WERI-Rb-1 (cell line): ENCODE measurements at regions not wholly inside any gene's neighbourhood (a gene's known extent, or its start where the extent isn't known, plus 50 kb on each side); places are given as distances from the start of the nearest gene placed in this dataset.

Source experiments
- DNase-seq: peaks from one replicate; pipeline ENCODE4 v3.0.0-alpha.2; 2020
- H3K27ac ChIP-seq: fragments of 250-450 bp; sonication (Bioruptor Pico); 2 replicates; pipeline ENCODE4 v1.5.1; 2020; ENCODE audit warnings: mild to moderate bottlenecking, moderate library complexity
- H3K27me3 ChIP-seq: fragments of 250-450 bp; sonication (Bioruptor Pico); 2 replicates; pipeline ENCODE4 v1.5.1; 2021; ENCODE audit warnings: mild to moderate bottlenecking, low read depth, moderate library complexity; ENCODE audit not compliant: insufficient read depth, severe bottlenecking
- H3K36me3 ChIP-seq: fragments of 250-450 bp; sonication (Bioruptor Pico); 2 replicates; pipeline ENCODE4 v1.5.1; 2020; ENCODE audit warnings: mild to moderate bottlenecking, moderate library complexity
- H3K4me3 ChIP-seq: 2 replicates; pipeline ENCODE4 v1.5.1; 2011; ENCODE audit warnings: low read depth, mild to moderate bottlenecking, control low read depth, low read length
- H3K9me3 ChIP-seq: fragments of 250-450 bp; sonication (Bioruptor Pico); 2 replicates; pipeline ENCODE4 v1.5.1; 2021; ENCODE audit warnings: mild to moderate bottlenecking, moderate library complexity; ENCODE audit not compliant: severe bottlenecking
- CTCF ChIP-seq: IDR thresholded peaks from 2 replicates; pipeline ENCODE4 v1.5.1; 2011; ENCODE audit warnings: low read depth, mild to moderate bottlenecking, control low read depth, inconsistent platforms, low read length

- no peak overlapping the region for H3K27ac ChIP-seq
- no peaks in the 10 kb centered on the region for H3K9me3 ChIP-seq
- no peak for DNase-seq
- H3K27me3 ChIP-seq: no peaks in the 10 kb centered on the region
- H3K36me3 ChIP-seq: no peaks in the 10 kb centered on the region
- no peak for TF ChIP-seq CTCF
- H3K4me3 ChIP-seq: no peak overlapping the region
These were observed 132.5 kb upstream of the KIRREL3 start for GRCh38 chr11:127133061-127133460.

- DNase-seq: no peak
- H3K27ac ChIP-seq: no peak overlapping the region
- no peak overlapping the region for H3K4me3 ChIP-seq
- TF ChIP-seq CTCF: no peak
- H3K9me3 ChIP-seq: no peaks in the 10 kb centered on the region
- H3K27me3 ChIP-seq: no peaks in the 10 kb centered on the region
- no peaks in the 10 kb centered on the region for H3K36me3 ChIP-seq
These were observed 129.8 kb upstream of the KIRREL3 start for GRCh38 chr11:127130321-127130720.

- Histone ChIP-seq H3K36me3 (no peaks in the 10 kb centered on the region), H3K9me3 (no peaks in the 10 kb centered on the region), H3K27ac (no peak overlapping the region), H3K4me3 (no peak overlapping the region), H3K27me3 (no peaks in the 10 kb centered on the region)
- no peak for DNase-seq
- TF ChIP-seq CTCF: no peak
These were observed 126.4 kb upstream of the KIRREL3 start for GRCh38 chr11:127126986-127127385.

- DNase-seq: no peak
- H3K9me3 ChIP-seq: no peaks in the 10 kb centered on the region
- H3K4me3 ChIP-seq: no peak overlapping the region
- H3K36me3 ChIP-seq: no peaks in the 10 kb centered on the region
- TF ChIP-seq CTCF: no peak
- H3K27ac ChIP-seq: no peak overlapping the region
- no peaks in the 10 kb centered on the region for H3K27me3 ChIP-seq
These were observed 118.8 kb upstream of the KIRREL3 start for GRCh38 chr11:127119356-127119755.

GRCh38 chr11:127118811-127119210 is 118.2 kb upstream of the KIRREL3 start:
- Histone ChIP-seq H3K4me3 (no peak overlapping the region), H3K36me3 (no peaks in the 10 kb centered on the region), H3K9me3 (no peaks in the 10 kb centered on the region), H3K27me3 (no peaks in the 10 kb centered on the region), H3K27ac (no peak overlapping the region)
- TF ChIP-seq CTCF: no peak
- no peak for DNase-seq

- TF ChIP-seq CTCF: no peak
- H3K27me3 ChIP-seq: no peaks in the 10 kb centered on the region
These were observed 116.7 kb upstream of the KIRREL3 start for GRCh38 chr11:127117231-127117739.

More at GRCh38 chr11:127117231-127117739, 116.7 kb upstream of the KIRREL3 start:
- H3K27ac ChIP-seq: no peak overlapping the region
- no peak for DNase-seq
- H3K36me3 ChIP-seq: no peaks in the 10 kb centered on the region
- no peaks in the 10 kb centered on the region for H3K9me3 ChIP-seq
- H3K4me3 ChIP-seq: no peak overlapping the region
